ENCODE measurements at regions not wholly inside any gene's neighbourhood (a gene's known extent, or its start where the extent isn't known, plus 50 kb on each side); places are given as distances from the start of the nearest gene placed in this dataset.
A peak's percentile ranks its signal among the peaks of the same experiment; 100 is the strongest.

GRCh38 chr5:98042961-98043360 lies 730.5 kb upstream of the RGMB start:
- no peak for TF ChIP-seq CTCF (conservative IDR thresholded peaks at IDR 0.05; ENCODE audit: low read length)
- DNase-seq (ENCODE audit: low read depth): no peak

GRCh38 chr5:98050583-98050982 lies 722.9 kb upstream of the RGMB start:
- no peak overlapping the region for H3K4me3 ChIP-seq (ENCODE audit: low read length)
- peak; percentile 23 for DNase-seq (ENCODE audit: low read depth)
- TF ChIP-seq CTCF (conservative IDR thresholded peaks at IDR 0.05; ENCODE audit: low read length): no peak

More at GRCh38 chr5:98042961-98043360, 730.5 kb upstream of the RGMB start:
- no peak overlapping the region for H3K4me3 ChIP-seq (ENCODE audit: low read length)

GRCh38 chr5:98053170-98053569 lies 720.3 kb upstream of the RGMB start:
- TF ChIP-seq CTCF (conservative IDR thresholded peaks at IDR 0.05; ENCODE audit: low read length): no peak
- DNase-seq (ENCODE audit: low read depth): no peak
- H3K4me3 ChIP-seq (ENCODE audit: low read length): no peak overlapping the region

GRCh38 chr5:98060148-98060547 lies 713.3 kb upstream of the RGMB start:
- no peak for DNase-seq (ENCODE audit: low read depth)
- no peak overlapping the region for H3K4me3 ChIP-seq (ENCODE audit: low read length)
- TF ChIP-seq CTCF (conservative IDR thresholded peaks at IDR 0.05; ENCODE audit: low read length): no peak

- no peak for DNase-seq (ENCODE audit: low read depth)
- H3K4me3 ChIP-seq (ENCODE audit: low read length): no peak overlapping the region
- no peak for TF ChIP-seq CTCF (conservative IDR thresholded peaks at IDR 0.05; ENCODE audit: low read length)
Observed at GRCh38 chr5:98064118-98064685, 709.3 kb upstream of the RGMB start.

GRCh38 chr5:98065261-98065909 lies 708.1 kb upstream of the RGMB start:
- no peak for DNase-seq (ENCODE audit: low read depth)
- no peak for TF ChIP-seq CTCF (conservative IDR thresholded peaks at IDR 0.05; ENCODE audit: low read length)
- H3K4me3 ChIP-seq (ENCODE audit: low read length): no peak overlapping the region

- no peak for TF ChIP-seq CTCF (conservative IDR thresholded peaks at IDR 0.05; ENCODE audit: low read length)
- no peak for DNase-seq (ENCODE audit: low read depth)
- H3K4me3 ChIP-seq (ENCODE audit: low read length): no peak overlapping the region
Observed at GRCh38 chr5:98066910-98067309, 706.6 kb upstream of the RGMB start.
